ENCODE measurements at regions not wholly inside any gene's neighbourhood (a gene's known extent, or its start where the extent isn't known, plus 50 kb on each side); places are given as distances from the start of the nearest gene placed in this dataset.

DNA sequence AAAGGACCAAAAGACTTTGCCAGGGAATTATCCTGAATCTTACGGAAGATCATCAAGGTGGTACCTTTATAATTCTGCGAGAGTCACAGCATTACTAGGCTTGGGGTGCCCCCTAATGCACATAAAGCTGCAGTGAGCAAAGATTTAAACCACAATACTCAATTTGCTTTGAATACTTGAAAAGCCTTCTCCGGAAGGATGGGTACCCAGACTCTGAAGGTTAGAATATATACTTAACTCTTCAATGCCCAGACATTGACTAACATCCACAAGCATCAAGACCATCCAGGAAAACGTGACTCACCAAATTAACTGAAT is 117.8 kb upstream of the KCNH8 start:
- TF ChIP-seq EZH2 (IDR thresholded peaks at IDR 0.05; ENCODE audit: insufficient read depth, poor library complexity, severe bottlenecking): no peak
- TF ChIP-seq EZH2phosphoT487 (IDR thresholded peaks at IDR 0.05; ENCODE audit: insufficient read depth, low read depth): no peak

All from GM23248 (cell line).